CD4-positive, alpha-beta T cell treated with Interferon alpha-2 for 1 hour (primary cell): ENCODE measurements at regions not wholly inside any gene's neighbourhood (a gene's known extent, or its start where the extent isn't known, plus 50 kb on each side); places are given as distances from the start of the nearest gene placed in this dataset.

Experiments used
- DNase-seq, 2 donors: peaks; one replicate each; pipeline ENCODE4 v3.0.0-alpha.2; 2020 to 2022

DNA sequence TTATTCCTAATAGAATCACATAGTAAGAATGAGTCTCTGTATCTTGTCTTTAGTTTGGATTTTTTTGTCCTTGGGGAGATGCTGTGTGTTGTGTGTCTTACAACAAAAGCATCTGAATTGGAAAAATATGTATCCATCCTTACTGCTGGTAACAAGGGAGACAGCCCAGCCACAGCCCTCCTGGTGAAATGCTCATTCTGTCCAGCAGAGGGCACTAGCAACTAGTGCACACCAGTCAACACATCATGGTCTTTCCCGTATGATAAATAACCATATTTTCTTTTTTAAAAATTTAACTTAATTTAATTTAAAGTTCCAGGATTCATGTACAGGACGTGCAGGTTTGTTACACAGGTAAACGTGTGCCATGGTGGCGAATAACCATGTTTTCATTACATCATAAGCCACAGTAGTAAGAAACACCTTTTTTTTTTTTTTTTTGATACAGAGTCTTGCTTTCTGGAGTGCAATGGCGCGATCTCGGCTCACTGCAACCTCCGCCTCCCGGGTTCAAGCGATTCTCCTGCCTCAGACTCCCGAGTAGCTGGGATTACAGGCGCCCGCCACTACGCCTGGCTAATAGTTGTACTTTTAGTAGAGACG is 245.1 kb downstream of the PTBP2 start:
- DNase-seq = peak; percentile 54 to 74

DNA sequence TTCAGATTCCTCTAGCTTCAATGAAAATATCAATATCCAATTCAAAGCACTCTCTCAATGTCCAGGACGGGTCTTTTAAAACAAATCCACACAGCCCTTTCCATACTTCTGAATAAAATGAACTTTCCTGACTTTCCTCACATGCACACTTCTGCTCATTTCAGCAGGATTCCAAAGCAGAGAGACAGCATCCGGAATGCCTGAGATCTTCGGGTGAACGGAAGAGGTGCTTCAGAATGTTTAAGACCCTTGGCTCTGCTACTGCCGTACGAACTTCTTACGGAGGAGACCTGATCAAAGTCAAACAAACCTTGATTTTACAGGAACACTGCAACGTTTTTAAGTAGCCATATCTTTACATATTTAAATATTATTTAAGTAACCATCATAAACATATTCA is 245.7 kb downstream of the PTBP2 start:
- DNase-seq = no peak

DNA sequence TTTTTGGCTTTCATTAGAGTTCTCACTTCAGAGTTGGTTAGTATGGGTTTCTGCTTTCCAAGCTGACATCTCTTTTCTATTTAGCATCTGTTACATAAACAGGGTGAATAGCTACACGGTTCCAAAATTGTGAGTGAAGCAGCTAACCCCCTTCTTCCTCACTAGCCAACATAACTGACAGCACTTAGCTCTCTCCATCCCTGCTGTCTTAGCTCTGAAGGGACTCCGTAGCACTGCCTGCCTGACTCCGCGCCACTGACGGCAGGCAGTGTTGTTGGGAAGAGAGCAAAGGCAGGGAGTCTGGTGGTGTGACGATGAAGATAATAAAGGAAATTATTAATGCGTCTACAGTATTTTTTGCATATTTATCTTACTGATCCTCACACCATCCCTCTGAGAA is 247.0 kb downstream of the PTBP2 start:
- DNase-seq = no peak

DNA sequence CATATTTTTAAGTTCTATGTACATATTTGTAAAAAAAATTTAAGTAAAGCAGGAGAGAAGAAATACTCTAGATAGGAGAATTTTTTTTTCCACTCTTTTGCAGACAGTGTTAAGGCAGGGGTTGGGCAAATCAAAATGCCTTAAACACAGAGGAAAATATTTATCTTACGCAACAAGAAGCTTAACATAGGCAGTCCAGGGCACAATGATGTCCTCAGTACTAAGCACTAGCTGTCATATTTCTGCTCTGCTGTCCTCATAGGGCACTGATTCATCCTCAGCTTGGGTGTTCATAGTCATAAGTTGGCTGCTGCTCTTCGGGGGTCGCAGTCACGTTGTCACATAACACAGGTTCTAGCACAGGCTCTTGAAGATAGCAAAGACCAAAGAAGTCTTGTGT is 247.4 kb downstream of the PTBP2 start:
- DNase-seq = no peak

- no peak for DNase-seq
Observed at GRCh38 chr1:96969656-96970163, 248.1 kb downstream of the PTBP2 start.

DNA sequence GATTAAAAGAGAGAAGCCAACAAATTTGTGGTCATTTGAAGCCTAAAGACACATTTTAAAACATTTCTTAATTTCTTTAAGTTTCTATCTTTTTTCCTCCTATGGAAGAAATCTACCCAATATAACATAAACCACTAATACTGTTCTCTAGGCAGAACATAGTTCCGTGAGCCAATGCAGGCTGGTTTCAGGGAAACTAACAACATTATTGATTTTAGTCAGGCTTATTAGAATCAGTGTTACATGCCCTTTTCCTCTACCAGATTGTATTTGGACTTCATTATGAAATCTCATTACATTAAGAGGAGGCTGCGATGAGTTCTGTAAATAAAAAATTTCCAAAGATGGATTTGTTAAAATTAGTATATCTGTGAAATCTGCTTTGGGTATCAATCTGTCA is 249.9 kb downstream of the PTBP2 start:
- DNase-seq = no peak

DNA sequence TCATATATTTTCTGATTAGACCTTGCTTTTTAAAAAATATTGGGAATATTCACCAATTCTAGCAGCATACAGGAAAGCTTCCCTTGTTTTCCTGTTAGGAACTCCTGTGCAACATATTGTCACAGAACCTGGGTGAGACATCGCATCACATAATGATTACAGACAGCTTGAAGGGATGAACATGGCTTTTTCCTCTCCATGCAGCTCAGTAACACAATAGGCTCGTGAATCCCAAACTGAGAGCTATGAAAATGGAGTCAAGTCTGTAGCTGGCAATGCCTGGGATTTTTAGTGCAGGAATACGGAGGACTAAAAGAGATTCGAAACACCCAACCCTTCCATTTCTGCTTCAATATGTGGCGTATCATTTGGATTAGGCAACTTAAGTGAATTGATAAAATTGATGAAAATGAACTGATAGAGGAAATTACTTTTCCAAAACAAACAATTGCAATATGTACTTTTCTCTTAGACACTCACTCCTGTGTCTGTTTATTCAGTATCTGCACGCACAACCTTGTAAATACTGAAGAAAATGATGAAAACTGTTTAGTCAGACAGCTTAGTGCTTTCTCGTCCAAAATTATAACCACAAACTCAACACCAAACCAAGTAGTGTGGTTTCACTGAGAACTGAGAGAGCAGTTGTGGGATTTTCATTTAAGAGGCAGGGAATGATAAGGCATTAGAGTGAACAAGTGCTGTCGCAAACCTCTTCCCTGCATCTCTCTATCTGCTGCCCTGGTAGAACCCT is 250.4 kb downstream of the PTBP2 start:
- no peak for DNase-seq

DNA sequence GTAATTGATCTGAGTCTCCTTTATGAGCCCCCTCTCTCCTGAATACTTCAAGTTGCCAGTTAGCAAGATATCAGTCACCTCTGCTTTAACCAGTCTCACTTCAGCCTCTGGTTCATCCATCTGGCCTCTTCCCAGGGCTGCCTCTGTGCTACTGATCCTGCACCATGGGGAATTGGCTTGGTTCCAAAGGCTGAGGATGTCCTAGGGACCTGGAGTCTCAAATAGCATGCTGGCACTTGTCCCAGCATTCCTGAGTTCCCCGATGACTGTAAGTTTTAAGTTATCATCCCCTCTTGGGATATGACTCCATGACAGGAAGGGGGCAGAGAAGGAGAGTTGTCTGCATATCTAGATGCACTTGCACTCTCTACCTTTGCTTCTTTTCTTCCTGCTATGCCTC is 252.0 kb downstream of the PTBP2 start:
- DNase-seq = no peak

DNA sequence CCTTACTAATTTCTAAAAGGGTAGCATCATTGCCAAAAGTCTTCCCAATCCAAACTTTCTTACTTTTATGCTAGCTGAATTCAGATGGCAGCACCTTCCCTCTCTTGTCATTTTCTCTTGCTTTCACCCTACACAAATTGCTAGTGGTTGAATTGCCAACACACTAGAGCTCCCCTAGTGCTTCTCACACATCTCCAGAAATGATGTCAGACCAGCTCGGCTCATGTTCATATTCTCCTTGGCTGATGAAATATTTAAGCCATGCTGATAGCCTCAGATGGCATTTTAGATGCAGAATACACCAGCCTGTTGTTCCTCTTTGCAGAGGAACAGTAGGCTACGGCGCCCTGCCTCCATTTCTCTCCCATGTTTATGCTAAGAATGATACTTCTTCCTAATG is 256.9 kb downstream of the PTBP2 start:
- no peak for DNase-seq

DNA sequence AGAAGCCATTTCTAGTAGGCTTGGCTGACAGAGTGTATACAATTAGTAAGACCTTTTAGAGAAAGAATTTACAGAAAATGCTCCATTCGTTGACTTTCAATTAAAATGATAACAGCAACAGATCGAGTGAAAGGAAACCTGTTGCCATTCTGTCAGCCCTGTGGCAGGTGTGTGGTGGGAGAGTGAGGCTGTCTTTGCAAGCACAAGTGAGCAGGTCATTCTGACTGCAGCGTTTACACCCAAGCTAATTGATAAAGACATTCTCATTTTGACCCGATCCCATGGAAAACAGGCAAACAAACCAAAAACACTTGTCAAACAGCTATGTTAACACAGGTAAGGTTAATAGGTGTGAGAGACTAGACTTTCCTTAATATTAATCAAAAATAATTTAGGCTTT is 257.3 kb downstream of the PTBP2 start:
- no peak for DNase-seq

DNA sequence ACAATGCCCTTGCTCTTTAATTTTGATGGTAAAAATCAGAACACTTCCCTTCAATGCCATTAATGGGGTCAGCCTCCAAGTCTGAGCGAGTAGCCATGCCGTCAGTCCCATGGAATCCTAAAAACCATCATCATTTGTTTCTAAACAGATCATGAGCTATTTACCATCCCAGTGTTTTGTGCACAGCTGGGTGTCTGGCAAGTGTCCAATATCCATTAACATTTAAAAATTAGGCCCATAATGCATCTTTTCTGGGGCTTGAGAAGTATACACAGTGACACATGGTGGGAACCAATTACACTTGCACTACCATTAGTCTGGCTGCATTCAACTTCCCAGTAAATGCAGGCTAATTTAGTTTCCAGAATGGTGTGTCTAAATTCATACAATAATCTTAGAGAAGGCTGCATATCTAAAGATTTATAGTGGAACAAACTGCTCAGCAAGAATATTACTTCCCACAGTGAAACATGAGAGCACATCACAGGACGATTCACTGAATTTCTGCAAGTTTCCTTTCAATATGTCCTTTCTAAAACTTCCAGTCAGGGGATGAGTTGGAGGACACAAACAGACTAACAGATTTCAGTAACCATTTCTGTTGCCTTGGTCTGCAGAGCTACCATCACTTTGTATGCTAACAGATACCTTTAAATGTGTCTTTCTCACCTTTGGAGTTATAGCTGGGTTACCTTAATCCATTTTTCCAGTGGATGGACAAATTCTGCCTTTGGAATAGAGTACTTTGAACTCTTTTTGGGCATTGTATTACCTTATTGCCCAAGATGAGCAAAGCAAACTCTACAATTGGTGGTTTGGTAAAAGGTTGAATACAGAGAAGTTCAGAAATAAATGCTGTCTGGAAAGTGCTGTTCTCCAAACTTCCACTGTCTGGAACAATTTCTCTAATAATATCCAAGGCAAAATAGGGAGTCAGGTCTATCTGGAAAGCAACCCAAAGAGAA is 258.0 kb downstream of the PTBP2 start:
- no peak for DNase-seq

DNA sequence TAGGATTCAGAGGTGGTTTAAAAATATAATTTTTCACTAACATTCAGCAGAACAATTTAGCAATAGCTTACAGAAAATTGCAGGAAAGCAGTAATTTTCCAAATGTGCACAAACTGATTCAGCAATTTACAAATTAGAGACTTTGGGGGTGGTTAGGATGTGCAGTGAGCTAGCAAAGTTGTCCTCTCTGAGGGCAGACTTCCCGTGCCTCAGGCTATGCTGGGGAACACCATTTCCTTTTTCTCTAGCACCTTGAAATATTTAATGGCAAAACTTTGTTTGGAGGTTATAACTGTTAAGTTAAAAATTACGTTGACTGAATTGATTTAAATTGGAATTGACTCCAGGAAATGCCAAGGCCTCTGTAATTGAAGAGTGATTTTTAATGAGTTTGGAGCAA is 258.9 kb downstream of the PTBP2 start:
- no peak for DNase-seq

DNA sequence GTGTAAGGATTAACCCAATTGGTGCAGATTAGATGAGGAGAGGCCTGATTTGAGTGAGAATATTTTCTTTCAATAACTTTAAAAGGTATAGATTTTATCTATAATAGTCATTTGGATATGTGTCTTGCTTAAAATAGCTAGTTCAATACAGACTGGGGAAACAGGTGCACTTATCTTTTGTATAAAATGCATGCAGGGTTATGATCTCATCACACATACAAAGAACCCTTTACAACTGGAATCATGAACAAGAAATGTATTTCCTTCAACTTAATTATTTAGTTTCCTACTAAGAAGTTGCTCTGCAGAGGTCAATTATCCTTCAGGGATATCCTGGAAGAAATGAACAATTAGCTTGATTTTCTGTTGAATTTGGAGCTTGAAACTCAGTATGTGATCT is 259.6 kb downstream of the PTBP2 start:
- no peak for DNase-seq

DNA sequence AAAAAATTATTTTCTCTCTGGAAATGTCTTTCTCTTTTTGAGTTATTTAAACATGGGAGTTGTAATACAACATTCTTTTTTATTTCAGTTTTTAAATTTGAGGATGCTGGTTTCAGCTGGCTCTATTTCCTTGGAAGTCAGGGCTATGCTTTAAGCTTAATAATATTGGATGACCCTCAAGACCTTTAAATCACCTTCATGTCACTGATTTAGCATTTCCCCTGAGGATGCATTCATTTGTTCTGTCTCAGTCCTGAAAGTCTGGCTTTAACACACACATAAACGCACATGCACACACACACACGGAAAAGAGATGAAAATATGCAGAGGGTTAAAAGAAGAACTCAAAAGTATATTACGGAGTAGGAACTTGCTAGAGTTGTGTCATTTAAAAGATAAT is 260.5 kb downstream of the PTBP2 start:
- DNase-seq = no peak

- DNase-seq = no peak
Observed at GRCh38 chr1:96983866-96984265, 262.3 kb downstream of the PTBP2 start.

DNA sequence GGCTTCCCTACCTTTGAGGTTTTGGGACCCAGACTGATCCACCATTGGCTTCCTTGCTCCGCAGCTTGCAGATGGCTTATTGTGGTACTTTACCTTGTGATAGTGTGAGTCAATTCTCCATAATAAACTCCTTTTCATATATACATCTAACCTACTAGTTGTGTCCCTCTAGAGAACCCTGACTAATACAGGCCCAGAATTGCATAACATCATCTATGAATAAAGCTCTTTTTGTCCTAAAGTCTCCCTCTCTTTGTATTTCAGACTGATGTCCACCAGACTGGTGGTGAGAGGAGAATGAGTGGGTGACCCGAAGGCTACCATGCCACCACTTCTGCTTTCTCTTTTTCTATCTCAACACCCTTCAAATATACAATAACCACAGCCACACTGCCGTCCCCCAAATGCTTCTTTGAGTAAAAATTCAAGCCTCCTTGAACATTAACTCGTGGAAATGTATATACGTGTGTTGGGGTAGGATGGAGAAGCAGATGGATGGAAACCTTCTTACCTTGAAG is 265.7 kb downstream of the PTBP2 start:
- DNase-seq = no peak

GRCh38 chr1:96989302-96989701 is 267.7 kb downstream of the PTBP2 start:
- no peak for DNase-seq

- DNase-seq = no peak
Observed at GRCh38 chr1:96990136-96990535, 268.6 kb downstream of the PTBP2 start.

- no peak for DNase-seq
Observed at GRCh38 chr1:96991261-96991660, 269.7 kb downstream of the PTBP2 start.

DNA sequence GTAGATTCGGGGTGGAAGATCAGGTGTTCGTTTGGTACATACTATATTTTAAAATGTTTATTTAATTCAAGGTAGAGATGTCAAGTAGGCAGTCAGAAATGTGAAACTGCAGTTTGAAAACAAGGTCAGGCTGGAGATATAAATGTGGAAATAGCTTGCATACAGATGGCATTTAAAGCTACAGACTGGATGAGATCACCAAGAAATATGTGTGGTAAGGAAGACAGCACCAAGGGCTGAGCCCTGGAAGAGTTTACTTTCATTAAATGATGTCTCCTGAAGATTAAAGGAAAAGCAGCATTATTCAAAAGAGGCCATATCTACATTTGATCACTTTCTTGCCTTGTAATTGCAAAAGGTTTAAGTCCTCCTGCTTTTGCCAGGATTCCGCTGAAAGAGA is 271.3 kb downstream of the PTBP2 start:
- no peak for DNase-seq

- no peak for DNase-seq
Observed at GRCh38 chr1:96995351-96995750, 273.8 kb downstream of the PTBP2 start.

- no peak for DNase-seq
Observed at GRCh38 chr1:96996001-96996400, 274.4 kb downstream of the PTBP2 start.

DNA sequence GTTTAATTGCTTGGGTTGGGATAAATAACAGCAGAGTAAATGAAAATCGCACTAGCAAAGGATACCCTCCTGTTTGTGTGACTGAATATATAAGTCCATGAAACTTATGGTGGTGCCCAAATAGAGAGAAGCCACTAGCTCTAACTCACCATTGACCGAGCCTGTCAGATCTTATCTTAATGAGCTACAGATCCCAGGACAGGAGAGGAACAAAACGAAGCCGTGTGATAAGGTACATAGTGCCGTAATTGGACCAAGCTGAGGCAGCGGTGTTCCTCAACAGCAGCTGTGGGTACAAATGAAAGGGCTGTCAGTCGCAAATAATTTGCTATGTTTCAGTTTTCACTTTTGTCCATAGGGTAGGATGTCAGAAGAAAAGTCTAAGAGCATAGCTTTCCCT is 276.1 kb downstream of the PTBP2 start:
- no peak for DNase-seq
